ENCODE measurements at regions not wholly inside any gene's neighbourhood (a gene's known extent, or its start where the extent isn't known, plus 50 kb on each side); places are given as distances from the start of the nearest gene placed in this dataset.

- TF ChIP-seq POLR2A (IDR thresholded peaks at IDR 0.05) (no peak), CTCF (IDR thresholded peaks at IDR 0.05) (no peak)
Measured at GRCh38 chr3:13194285-13195209, 121.3 kb upstream of the IQSEC1 start.
